Keratinocyte (primary cell): ENCODE measurements at regions not wholly inside any gene's neighbourhood (a gene's known extent, or its start where the extent isn't known, plus 50 kb on each side); places are given as distances from the start of the nearest gene placed in this dataset.

Experiments used
- CTCF ChIP-seq, 3 experiments: IDR thresholded peaks in 1 of 3; conservative IDR thresholded peaks in 1 of 3; optimal IDR thresholded peaks in 1 of 3; 2 replicates in 2 of 3; 3 replicates in 1 of 3; pipeline versions ENCODE3 to v1.5.1; 2011; ENCODE audit warnings: low read length in 3 of 3, mild to moderate bottlenecking in 3 of 3, moderate library complexity in 2 of 3, control low read depth in 1 of 3, inconsistent platforms in 1 of 3; ENCODE audit not compliant: insufficient read depth in 2 of 3; ENCODE audit errors: extremely low read depth in 1 of 3
- EZH2 ChIP-seq: IDR thresholded peaks from one replicate; pipeline ENCODE4 v1.6.1; 2012; ENCODE audit warnings: inconsistent platforms, mild to moderate bottlenecking, low read length, moderate library complexity

GRCh38 chr3:20462226-20462625, 276.2 kb upstream of the SGO1 start:
- TF ChIP-seq CTCF (optimal IDR thresholded peaks at IDR 0.05 in 1 of 3, IDR thresholded peaks at IDR 0.05 in 1 of 3, conservative IDR thresholded peaks at IDR 0.05 in 1 of 3; ENCODE audit: extremely low read depth in 1 of 3, insufficient read depth in 2 of 3, low read length in 3 of 3) (no peak), EZH2 (no peak)
